HEK293T (cell line): ENCODE measurements at regions not wholly inside any gene's neighbourhood (a gene's known extent, or its start where the extent isn't known, plus 50 kb on each side); places are given as distances from the start of the nearest gene placed in this dataset.
A peak's percentile ranks its signal among the peaks of the same experiment; 100 is the strongest.

ENCODE experiments used
- ARNT ChIP-seq: fragments of 450-650 bp; IDR thresholded peaks from 2 replicates; pipeline ENCODE4 v1.6.1; 2017; ENCODE audit warnings: mild to moderate bottlenecking
- BHLHE40 ChIP-seq: fragments of 450-650 bp; IDR thresholded peaks from 2 replicates; pipeline ENCODE4 v1.6.1; 2016; ENCODE audit warnings: mild to moderate bottlenecking, moderate library complexity, borderline replicate concordance
- CTBP1 ChIP-seq: fragments of 450-650 bp; IDR thresholded peaks from 2 replicates; pipeline ENCODE4 v1.6.1; 2016; ENCODE audit warnings: borderline replicate concordance
- ELF4 ChIP-seq: fragments of 450-650 bp; IDR thresholded peaks from 2 replicates; pipeline ENCODE4 v1.6.1; 2017; ENCODE audit warnings: antibody characterized with exemption
- FOXA1 ChIP-seq: fragments of 450-650 bp; IDR thresholded peaks from 2 replicates; pipeline ENCODE4 v1.6.1; 2016; ENCODE audit warnings: mild to moderate bottlenecking
- FOXK2 ChIP-seq: fragments of 450-650 bp; IDR thresholded peaks from 2 replicates; pipeline ENCODE4 v1.6.1; 2016; ENCODE audit warnings: mild to moderate bottlenecking
- FOXM1 ChIP-seq: fragments of 450-650 bp; IDR thresholded peaks from 2 replicates; pipeline ENCODE4 v1.6.1; 2017; ENCODE audit warnings: mild to moderate bottlenecking, borderline replicate concordance
- LEF1 ChIP-seq: fragments of 450-650 bp; IDR thresholded peaks from 2 replicates; pipeline ENCODE4 v1.6.1; 2017; ENCODE audit warnings: mild to moderate bottlenecking, borderline replicate concordance
- NFRKB ChIP-seq: fragments of 450-650 bp; IDR thresholded peaks from 2 replicates; pipeline ENCODE4 v1.6.1; 2016; ENCODE audit warnings: mild to moderate bottlenecking, moderate library complexity
- PKNOX1 ChIP-seq: fragments of 450-650 bp; IDR thresholded peaks from 2 replicates; pipeline ENCODE4 v1.6.1; 2016
- SP1 ChIP-seq: fragments of 450-650 bp; IDR thresholded peaks from 2 replicates; pipeline ENCODE4 v1.6.1; 2017
- SUZ12 ChIP-seq: fragments of 450-650 bp; IDR thresholded peaks from 2 replicates; pipeline ENCODE4 v1.6.1; 2016; ENCODE audit warnings: mild to moderate bottlenecking
- TARDBP ChIP-seq: fragments of 450-650 bp; IDR thresholded peaks from 2 replicates; pipeline ENCODE4 v1.6.1; 2016
- ZNF384 ChIP-seq: fragments of 450-650 bp; IDR thresholded peaks from 2 replicates; pipeline ENCODE4 v1.6.1; 2016

- TF ChIP-seq SP1 (no peak), FOXM1 (no peak), FOXK2 (no peak), FOXA1 (no peak), TARDBP (no peak), PKNOX1 (no peak), LEF1 (no peak), SUZ12 (no peak), ELF4 (no peak), BHLHE40 (no peak), ARNT (no peak), NFRKB (no peak), CTBP1 (no peak), ZNF384 (peak; percentile 61; the same call in 1 of the 2 replicates)
Measured at GRCh38 chrX:131779306-131779705, 235.4 kb downstream of the OR13H1 start.
